ENCODE measurements at regions not wholly inside any gene's neighbourhood (a gene's known extent, or its start where the extent isn't known, plus 50 kb on each side); places are given as distances from the start of the nearest gene placed in this dataset.
"Not testable (repeated sequence)": the region's sequence is repeated elsewhere in the genome, so short reads cannot be mapped to it uniquely, and the experiment has no call there.

- H3K27me3 Mint-ChIP-seq; H3K9me3 Mint-ChIP-seq; DNase-seq; H3K4me1 Mint-ChIP-seq; H3K4me3 Mint-ChIP-seq; H3K36me3 Mint-ChIP-seq; H3K27ac Mint-ChIP-seq; ATAC-seq (ENCODE audit: low read depth); POLR2A ChIA-PET: not testable (repeated sequence)
Measured at GRCh38 chr1:146688893-146689292, 249.2 kb upstream of the NBPF12 start.

GRCh38 chr1:146686777-146687366, 251.3 kb upstream of the NBPF12 start:
- H3K27ac Mint-ChIP-seq; H3K9me3 Mint-ChIP-seq; POLR2A ChIA-PET; ATAC-seq (ENCODE audit: low read depth); H3K4me3 Mint-ChIP-seq; H3K36me3 Mint-ChIP-seq; H3K27me3 Mint-ChIP-seq; DNase-seq; H3K4me1 Mint-ChIP-seq: not testable (repeated sequence)

GRCh38 chr1:146683126-146683429, 255.0 kb upstream of the NBPF12 start:
- H3K27me3 Mint-ChIP-seq; DNase-seq; H3K27ac Mint-ChIP-seq; H3K4me1 Mint-ChIP-seq; H3K36me3 Mint-ChIP-seq; H3K4me3 Mint-ChIP-seq; ATAC-seq (ENCODE audit: low read depth); POLR2A ChIA-PET; H3K9me3 Mint-ChIP-seq: not testable (repeated sequence)

- H3K27me3 Mint-ChIP-seq; DNase-seq; H3K27ac Mint-ChIP-seq; ATAC-seq (ENCODE audit: low read depth); H3K4me1 Mint-ChIP-seq; H3K36me3 Mint-ChIP-seq; POLR2A ChIA-PET; H3K4me3 Mint-ChIP-seq; H3K9me3 Mint-ChIP-seq: not testable (repeated sequence)
Measured at GRCh38 chr1:146682227-146683125, 255.6 kb upstream of the NBPF12 start.

- H3K4me3 Mint-ChIP-seq; H3K9me3 Mint-ChIP-seq; POLR2A ChIA-PET; H3K4me1 Mint-ChIP-seq; H3K36me3 Mint-ChIP-seq; ATAC-seq (ENCODE audit: low read depth); DNase-seq; H3K27ac Mint-ChIP-seq; H3K27me3 Mint-ChIP-seq: not testable (repeated sequence)
Measured at GRCh38 chr1:146673729-146674299, 264.3 kb upstream of the NBPF12 start.

- H3K9me3 Mint-ChIP-seq; POLR2A ChIA-PET; H3K36me3 Mint-ChIP-seq; H3K4me1 Mint-ChIP-seq; H3K27ac Mint-ChIP-seq; H3K4me3 Mint-ChIP-seq; DNase-seq; ATAC-seq (ENCODE audit: low read depth); H3K27me3 Mint-ChIP-seq: not testable (repeated sequence)
Measured at GRCh38 chr1:146672608-146673007, 265.5 kb upstream of the NBPF12 start.

- H3K4me3 Mint-ChIP-seq; ATAC-seq (ENCODE audit: low read depth); POLR2A ChIA-PET; H3K27me3 Mint-ChIP-seq; H3K4me1 Mint-ChIP-seq; H3K36me3 Mint-ChIP-seq; H3K9me3 Mint-ChIP-seq; DNase-seq; H3K27ac Mint-ChIP-seq: not testable (repeated sequence)
Measured at GRCh38 chr1:146671588-146671987, 266.5 kb upstream of the NBPF12 start.

- H3K4me3 Mint-ChIP-seq; ATAC-seq (ENCODE audit: low read depth); DNase-seq; H3K27ac Mint-ChIP-seq; H3K4me1 Mint-ChIP-seq; H3K9me3 Mint-ChIP-seq; H3K27me3 Mint-ChIP-seq; POLR2A ChIA-PET; H3K36me3 Mint-ChIP-seq: not testable (repeated sequence)
Measured at GRCh38 chr1:146670832-146671566, 267.1 kb upstream of the NBPF12 start.

GRCh38 chr1:146666275-146666674, 271.8 kb upstream of the NBPF12 start:
- POLR2A ChIA-PET; H3K4me1 Mint-ChIP-seq; ATAC-seq (ENCODE audit: low read depth); H3K27ac Mint-ChIP-seq; H3K9me3 Mint-ChIP-seq; H3K4me3 Mint-ChIP-seq; H3K36me3 Mint-ChIP-seq; DNase-seq: not testable (repeated sequence)
- H3K27me3 Mint-ChIP-seq = peaks cover 13% of the 10 kb centered on the region

- H3K27me3 Mint-ChIP-seq; POLR2A ChIA-PET; ATAC-seq (ENCODE audit: low read depth); H3K4me1 Mint-ChIP-seq; H3K36me3 Mint-ChIP-seq; DNase-seq; H3K27ac Mint-ChIP-seq; H3K9me3 Mint-ChIP-seq; H3K4me3 Mint-ChIP-seq: not testable (repeated sequence)
Measured at GRCh38 chr1:146660242-146660641, 277.9 kb upstream of the NBPF12 start.

- DNase-seq; H3K4me1 Mint-ChIP-seq; H3K36me3 Mint-ChIP-seq; H3K9me3 Mint-ChIP-seq; H3K27me3 Mint-ChIP-seq; H3K4me3 Mint-ChIP-seq; ATAC-seq (ENCODE audit: low read depth); H3K27ac Mint-ChIP-seq; POLR2A ChIA-PET: not testable (repeated sequence)
Measured at GRCh38 chr1:146656356-146657060, 281.6 kb upstream of the NBPF12 start.

- H3K4me3 Mint-ChIP-seq; ATAC-seq (ENCODE audit: low read depth); H3K27ac Mint-ChIP-seq; H3K4me1 Mint-ChIP-seq; H3K27me3 Mint-ChIP-seq; H3K36me3 Mint-ChIP-seq; DNase-seq; POLR2A ChIA-PET; H3K9me3 Mint-ChIP-seq: not testable (repeated sequence)
Measured at GRCh38 chr1:146654763-146655162, 283.4 kb upstream of the NBPF12 start.

GRCh38 chr1:146645978-146646604, 292.0 kb upstream of the NBPF12 start:
- H3K27me3 Mint-ChIP-seq; H3K27ac Mint-ChIP-seq; POLR2A ChIA-PET; H3K4me3 Mint-ChIP-seq; H3K4me1 Mint-ChIP-seq; H3K36me3 Mint-ChIP-seq; DNase-seq; ATAC-seq (ENCODE audit: low read depth); H3K9me3 Mint-ChIP-seq: not testable (repeated sequence)
